ENCODE measurements at regions not wholly inside any gene's neighbourhood (a gene's known extent, or its start where the extent isn't known, plus 50 kb on each side); places are given as distances from the start of the nearest gene placed in this dataset.

DNA sequence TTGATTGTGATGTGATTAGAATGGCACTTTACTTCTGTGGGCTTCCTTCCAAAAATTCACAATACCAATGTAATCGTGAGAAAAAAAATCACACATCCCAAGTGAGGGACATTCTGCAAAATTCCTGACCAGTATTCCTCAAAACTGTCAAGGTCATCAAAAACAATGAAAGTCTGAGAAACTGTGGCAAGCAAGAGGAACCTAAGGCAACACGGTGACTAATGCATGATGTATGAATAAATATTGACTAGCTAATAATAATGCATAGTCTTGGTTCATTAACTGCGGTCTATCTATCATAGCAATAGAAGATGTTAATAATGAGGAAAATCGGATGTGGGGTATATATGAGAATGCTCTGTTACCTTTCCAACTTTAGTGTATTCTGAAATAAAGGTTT lies 159.0 kb downstream of the RFC3 start:
- Histone ChIP-seq H3K27ac (ENCODE audit: insufficient read depth, low read length) (no peak overlapping the region), H2BK15ac (ENCODE audit: low read depth, low read length) (no peak overlapping the region), H4K5ac (ENCODE audit: low read depth, low read length) (no peak overlapping the region), H3K18ac (ENCODE audit: low read depth, low read length) (no peak overlapping the region), H4K20me1 (ENCODE audit: insufficient read depth, low read length) (no peaks in the 10 kb centered on the region), H3K9ac (ENCODE audit: low read depth, low read length) (no peak overlapping the region), H2AK5ac (ENCODE audit: low read depth, low read length) (no peak overlapping the region), H2AFZ (replicated peaks; ENCODE audit: low read length, poor library complexity) (no peak overlapping the region), H3K9me3 (ENCODE audit: control insufficient read depth, insufficient read depth, low read length) (no peaks in the 10 kb centered on the region), H2BK20ac (ENCODE audit: low read depth, low read length) (no peak overlapping the region), H3K4ac (ENCODE audit: low read depth, low read length) (no peak overlapping the region), H3K36me3 (ENCODE audit: control insufficient read depth, insufficient read depth, low read length) (no peaks in the 10 kb centered on the region), H2AK9ac (replicated peaks; ENCODE audit: low read depth, low read length, poor library complexity) (no peak overlapping the region), H2BK5ac (ENCODE audit: low read depth, low read length, poor library complexity, severe bottlenecking) (no peak overlapping the region), H3K4me2 (ENCODE audit: low read depth, low read length) (no peak overlapping the region), H3K79me1 (ENCODE audit: low read depth in 1 of 2, low read length in 2 of 2) (no peaks in the 10 kb centered on the region), H3K14ac (replicated peaks; ENCODE audit: low read depth, low read length) (no peak overlapping the region), H3K9me1 (ENCODE audit: insufficient read depth, low read length) (no peaks in the 10 kb centered on the region), H4K91ac (ENCODE audit: insufficient read depth, low read depth, low read length) (no peak overlapping the region), H2BK120ac (ENCODE audit: low read depth, low read length) (no peak overlapping the region), H4K8ac (ENCODE audit: low read depth in 2 of 2, low read length in 2 of 2) (no peak overlapping the region), H3K56ac (ENCODE audit: extremely low read depth, insufficient read depth, low read length) (no peak overlapping the region), H3K4me3 (ENCODE audit: insufficient read depth, low read depth, low read length) (no peak overlapping the region), H3K27me3 (ENCODE audit: control insufficient read depth, insufficient read depth, low read length) (no peaks in the 10 kb centered on the region), H3K4me1 (ENCODE audit: control insufficient read depth, insufficient read depth, low read length) (no peaks in the 10 kb centered on the region), H3K23ac (ENCODE audit: low read depth, low read length) (no peak overlapping the region)
- POLR2A ChIA-PET (ENCODE audit: unreplicated experiment): no interaction called here
- TF ChIP-seq MAFK (IDR thresholded peaks at IDR 0.05; ENCODE audit: low read depth, low read length): peak; percentile 71
- TF ChIP-seq BHLHE40 (IDR thresholded peaks at IDR 0.05; ENCODE audit: low read depth, low read length): no peak
- TF ChIP-seq FOS (IDR thresholded peaks at IDR 0.05; ENCODE audit: low read depth, low read length): no peak
- intact Hi-C loops (cut with micrococcal nuclease) (no loop called here), in situ Hi-C loops (cut with MboI; ENCODE audit: low sequenced_read_pairs) (no loop called here), dilution Hi-C loops (cut with HindIII; ENCODE audit: low sequenced_read_pairs, unreplicated experiment) (no loop called here)
- no CpG with 5 or more reads among the region's 4 CpGs for WGBS, 2 experiments (ENCODE audit: extremely low coverage in 2 of 2, insufficient read length in 1 of 2)
- DNase-seq (no peak), ATAC-seq (ENCODE audit: low read depth) (no peak)
- no TSS peak for BruUV-seq (replicated peaks)
- CTCF ChIA-PET: no interaction called here

Data from IMR-90 (cell line).